HL-60 (cell line): ENCODE measurements at regions not wholly inside any gene's neighbourhood (a gene's known extent, or its start where the extent isn't known, plus 50 kb on each side); places are given as distances from the start of the nearest gene placed in this dataset.

ENCODE experiments used
- DNase-seq, 2 experiments: peaks; one replicate each; pipeline ENCODE4 v3.0.0-alpha.2; 2010 to 2020; ENCODE audit warnings: low read depth in 1 of 2, low spot score in 1 of 2
- H3K27ac ChIP-seq: fragments of 250-450 bp; sonication (Bioruptor Pico); replicated peaks from 2 replicates; pipeline ENCODE4 v1.5.1; 2020; ENCODE audit warnings: mild to moderate bottlenecking, moderate library complexity
- H3K27me3 ChIP-seq: fragments of 250-450 bp; sonication (Bioruptor Pico); 2 replicates; pipeline ENCODE4 v1.5.1; 2021; ENCODE audit warnings: mild to moderate bottlenecking, moderate library complexity; ENCODE audit not compliant: insufficient read depth, poor library complexity, severe bottlenecking
- H3K4me3 ChIP-seq: replicated peaks from 2 replicates; pipeline ENCODE4 v1.5.1; 2011; ENCODE audit warnings: mild to moderate bottlenecking, control low read depth, low read length; ENCODE audit not compliant: insufficient read depth
- GABPA ChIP-seq: IDR thresholded peaks from 2 replicates; pipeline ENCODE4 v1.6.1; 2012; ENCODE audit warnings: low read depth
- POLR2AphosphoS5 ChIP-seq: IDR thresholded peaks from 2 replicates; pipeline ENCODE4 v1.6.1; 2012; ENCODE audit warnings: low read depth
- SPI1 ChIP-seq: IDR thresholded peaks from 2 replicates; pipeline ENCODE4 v1.6.1; 2012; ENCODE audit warnings: low read depth, mild to moderate bottlenecking, borderline replicate concordance
- TF ChIP-seq, protein P1 (sequence below): IDR thresholded peaks from one replicate; pipeline ENCODE4 v1.5.1; 2011; ENCODE audit warnings: low read length, control low read depth, inconsistent platforms; ENCODE audit not compliant: insufficient read depth
- TF ChIP-seq, protein P2 (sequence below): IDR thresholded peaks from 2 replicates; pipeline ENCODE4 v1.6.1; 2012; ENCODE audit warnings: low read depth; ENCODE audit not compliant: insufficient replicate concordance

GRCh38 chr20:10735195-10735949 lies 61.6 kb upstream of the JAG1 start:
- DNase-seq = no peak
- TF ChIP-seq POLR2AphosphoS5 (no peak), GABPA (no peak), SPI1 (no peak)
- TF ChIP-seq, protein P1, sequence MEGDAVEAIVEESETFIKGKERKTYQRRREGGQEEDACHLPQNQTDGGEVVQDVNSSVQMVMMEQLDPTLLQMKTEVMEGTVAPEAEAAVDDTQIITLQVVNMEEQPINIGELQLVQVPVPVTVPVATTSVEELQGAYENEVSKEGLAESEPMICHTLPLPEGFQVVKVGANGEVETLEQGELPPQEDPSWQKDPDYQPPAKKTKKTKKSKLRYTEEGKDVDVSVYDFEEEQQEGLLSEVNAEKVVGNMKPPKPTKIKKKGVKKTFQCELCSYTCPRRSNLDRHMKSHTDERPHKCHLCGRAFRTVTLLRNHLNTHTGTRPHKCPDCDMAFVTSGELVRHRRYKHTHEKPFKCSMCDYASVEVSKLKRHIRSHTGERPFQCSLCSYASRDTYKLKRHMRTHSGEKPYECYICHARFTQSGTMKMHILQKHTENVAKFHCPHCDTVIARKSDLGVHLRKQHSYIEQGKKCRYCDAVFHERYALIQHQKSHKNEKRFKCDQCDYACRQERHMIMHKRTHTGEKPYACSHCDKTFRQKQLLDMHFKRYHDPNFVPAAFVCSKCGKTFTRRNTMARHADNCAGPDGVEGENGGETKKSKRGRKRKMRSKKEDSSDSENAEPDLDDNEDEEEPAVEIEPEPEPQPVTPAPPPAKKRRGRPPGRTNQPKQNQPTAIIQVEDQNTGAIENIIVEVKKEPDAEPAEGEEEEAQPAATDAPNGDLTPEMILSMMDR = no peak
- TF ChIP-seq, protein P2, sequence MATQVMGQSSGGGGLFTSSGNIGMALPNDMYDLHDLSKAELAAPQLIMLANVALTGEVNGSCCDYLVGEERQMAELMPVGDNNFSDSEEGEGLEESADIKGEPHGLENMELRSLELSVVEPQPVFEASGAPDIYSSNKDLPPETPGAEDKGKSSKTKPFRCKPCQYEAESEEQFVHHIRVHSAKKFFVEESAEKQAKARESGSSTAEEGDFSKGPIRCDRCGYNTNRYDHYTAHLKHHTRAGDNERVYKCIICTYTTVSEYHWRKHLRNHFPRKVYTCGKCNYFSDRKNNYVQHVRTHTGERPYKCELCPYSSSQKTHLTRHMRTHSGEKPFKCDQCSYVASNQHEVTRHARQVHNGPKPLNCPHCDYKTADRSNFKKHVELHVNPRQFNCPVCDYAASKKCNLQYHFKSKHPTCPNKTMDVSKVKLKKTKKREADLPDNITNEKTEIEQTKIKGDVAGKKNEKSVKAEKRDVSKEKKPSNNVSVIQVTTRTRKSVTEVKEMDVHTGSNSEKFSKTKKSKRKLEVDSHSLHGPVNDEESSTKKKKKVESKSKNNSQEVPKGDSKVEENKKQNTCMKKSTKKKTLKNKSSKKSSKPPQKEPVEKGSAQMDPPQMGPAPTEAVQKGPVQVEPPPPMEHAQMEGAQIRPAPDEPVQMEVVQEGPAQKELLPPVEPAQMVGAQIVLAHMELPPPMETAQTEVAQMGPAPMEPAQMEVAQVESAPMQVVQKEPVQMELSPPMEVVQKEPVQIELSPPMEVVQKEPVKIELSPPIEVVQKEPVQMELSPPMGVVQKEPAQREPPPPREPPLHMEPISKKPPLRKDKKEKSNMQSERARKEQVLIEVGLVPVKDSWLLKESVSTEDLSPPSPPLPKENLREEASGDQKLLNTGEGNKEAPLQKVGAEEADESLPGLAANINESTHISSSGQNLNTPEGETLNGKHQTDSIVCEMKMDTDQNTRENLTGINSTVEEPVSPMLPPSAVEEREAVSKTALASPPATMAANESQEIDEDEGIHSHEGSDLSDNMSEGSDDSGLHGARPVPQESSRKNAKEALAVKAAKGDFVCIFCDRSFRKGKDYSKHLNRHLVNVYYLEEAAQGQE = no peak
- H3K4me3 ChIP-seq = no peak overlapping the region
- no peak overlapping the region for H3K27ac ChIP-seq
- H3K27me3 ChIP-seq = no peaks in the 10 kb centered on the region

DNA sequence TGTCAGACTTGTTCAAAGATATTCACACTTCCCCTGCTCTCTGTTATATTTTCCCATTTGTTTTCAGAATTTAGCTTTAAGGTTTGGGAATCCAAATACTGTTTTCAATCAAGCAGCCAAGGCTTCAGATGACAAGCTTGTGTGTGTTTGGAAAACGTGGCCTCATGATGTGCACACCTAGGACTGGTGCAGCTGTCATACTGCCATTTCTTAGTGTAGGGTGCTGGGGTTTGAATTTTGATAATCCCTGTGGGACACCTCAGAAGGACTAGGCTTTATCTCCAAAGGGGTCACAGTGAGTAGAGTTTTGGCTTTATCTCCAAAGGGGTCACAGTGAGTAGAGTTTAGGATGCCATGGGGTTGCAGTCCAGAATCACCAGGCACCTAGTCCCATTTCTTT lies 65.3 kb upstream of the JAG1 start:
- Histone ChIP-seq H3K27me3 (no peaks in the 10 kb centered on the region), H3K27ac (no peak overlapping the region), H3K4me3 (no peak overlapping the region)
- TF ChIP-seq, protein P1 = no peak
- TF ChIP-seq, protein P2 = no peak
- TF ChIP-seq SPI1 = no peak
- no peak for TF ChIP-seq POLR2AphosphoS5
- TF ChIP-seq GABPA = no peak
- no peak for DNase-seq

GRCh38 chr20:10739566-10739965 lies 65.8 kb upstream of the JAG1 start:
- no peak for DNase-seq
- H3K27ac ChIP-seq = no peak overlapping the region
- no peaks in the 10 kb centered on the region for H3K27me3 ChIP-seq
- TF ChIP-seq POLR2AphosphoS5 (no peak), GABPA (no peak)
- TF ChIP-seq, protein P2 = no peak
- H3K4me3 ChIP-seq = no peak overlapping the region
